ENCODE measurements at regions not wholly inside any gene's neighbourhood (a gene's known extent, or its start where the extent isn't known, plus 50 kb on each side); places are given as distances from the start of the nearest gene placed in this dataset.

DNA sequence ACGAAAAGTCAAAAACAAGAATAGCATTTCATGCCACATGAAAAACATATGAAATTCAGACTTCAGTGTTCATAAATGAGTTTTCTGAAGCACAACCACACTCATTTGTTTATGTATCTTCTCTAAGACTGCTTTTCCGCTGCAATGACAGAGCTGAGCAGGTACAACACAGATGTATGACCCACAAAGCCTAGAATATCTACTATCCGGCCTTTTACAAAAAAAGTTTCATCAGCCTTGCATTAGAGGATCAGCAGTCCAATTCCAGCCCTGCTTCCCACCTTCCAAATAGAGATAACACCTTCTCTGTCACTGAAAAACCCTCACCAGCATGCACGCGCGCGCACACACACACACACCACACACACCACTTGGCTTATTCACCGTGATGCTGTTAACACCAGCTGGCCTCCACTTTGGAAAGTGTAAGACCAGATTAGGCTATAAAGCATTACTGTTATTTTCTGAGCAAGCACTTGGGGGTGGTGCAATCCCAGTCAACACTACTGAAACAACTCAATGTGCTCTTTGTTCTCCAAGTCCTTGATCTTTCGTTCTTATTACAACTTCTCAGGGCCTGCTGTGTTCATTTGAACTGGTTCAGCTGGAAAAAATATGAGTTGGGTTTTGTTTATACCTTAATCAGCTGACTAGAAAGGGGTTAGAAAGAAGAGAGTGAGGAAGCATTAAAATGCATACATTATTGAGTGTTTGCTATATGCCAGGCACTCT, 90.0 kb downstream of the GLUL start:
- H3K27ac ChIP-seq (ENCODE audit: low read length in 2 of 2) = no peak overlapping the region
- DNase-seq (no peak), ATAC-seq (ENCODE audit: low read depth) (no peak)
- H3K4me3 Mint-ChIP-seq = no peak overlapping the region
- no peak overlapping the region for H2AFZ ChIP-seq (ENCODE audit: insufficient read depth, low read depth, low read length, poor library complexity, severe bottlenecking)
- H3K27me3 Mint-ChIP-seq = peaks cover 11% of the 10 kb centered on the region
- H3K9me3 Mint-ChIP-seq (ENCODE audit: insufficient read depth) = peaks cover 4% of the 10 kb centered on the region
- no peaks in the 10 kb centered on the region for H3K36me3 ChIP-seq (replicated peaks in 1 of 2; ENCODE audit: control extremely low read depth in 1 of 2, control insufficient read depth in 1 of 2, extremely low read depth in 1 of 2, insufficient read depth in 2 of 2, low read length in 1 of 2)
- no peaks in the 10 kb centered on the region for H3K4me1 Mint-ChIP-seq
- H3K4me2 ChIP-seq (replicated peaks; ENCODE audit: low read depth, low read length, poor library complexity, severe bottlenecking) = no peak overlapping the region
- H3K9me3 ChIP-seq (ENCODE audit: control extremely low read depth in 1 of 3, control insufficient read depth in 2 of 3, insufficient read depth in 1 of 3, low read length in 2 of 3) = peaks cover 0 to 3% (median 0%) of the 10 kb centered on the region in 3 donors
- no peak overlapping the region for H3K27ac Mint-ChIP-seq
- ChIA-PET CTCF (interaction anchor here (1.9 kb wide), 1 partner anchor 95 kb away, joined by 5 read pairs; no protein-coding TSS in a partner anchor), POLR2A (no interaction called here)
- H4K20me1 ChIP-seq (ENCODE audit: control insufficient read depth, insufficient read depth, low read length, poor library complexity, severe bottlenecking) = no peaks in the 10 kb centered on the region
- no peak overlapping the region for H3K9ac ChIP-seq (ENCODE audit: low read length)
- no peaks in the 10 kb centered on the region for H3K4me1 ChIP-seq (ENCODE audit: control insufficient read depth in 2 of 2, insufficient read depth in 2 of 2, low read length in 2 of 2)
- H3K27me3 ChIP-seq (replicated peaks in 1 of 4; ENCODE audit: control extremely low read depth in 1 of 4, control insufficient read depth in 3 of 4, insufficient read depth in 4 of 4, low read length in 3 of 4) = no peaks in the 10 kb centered on the region
- no peak for TF ChIP-seq EZH2 (IDR thresholded peaks at IDR 0.05; ENCODE audit: borderline replicate concordance, insufficient read depth, low read depth, low read length, poor library complexity, severe bottlenecking)
- TF ChIP-seq, protein P1, sequence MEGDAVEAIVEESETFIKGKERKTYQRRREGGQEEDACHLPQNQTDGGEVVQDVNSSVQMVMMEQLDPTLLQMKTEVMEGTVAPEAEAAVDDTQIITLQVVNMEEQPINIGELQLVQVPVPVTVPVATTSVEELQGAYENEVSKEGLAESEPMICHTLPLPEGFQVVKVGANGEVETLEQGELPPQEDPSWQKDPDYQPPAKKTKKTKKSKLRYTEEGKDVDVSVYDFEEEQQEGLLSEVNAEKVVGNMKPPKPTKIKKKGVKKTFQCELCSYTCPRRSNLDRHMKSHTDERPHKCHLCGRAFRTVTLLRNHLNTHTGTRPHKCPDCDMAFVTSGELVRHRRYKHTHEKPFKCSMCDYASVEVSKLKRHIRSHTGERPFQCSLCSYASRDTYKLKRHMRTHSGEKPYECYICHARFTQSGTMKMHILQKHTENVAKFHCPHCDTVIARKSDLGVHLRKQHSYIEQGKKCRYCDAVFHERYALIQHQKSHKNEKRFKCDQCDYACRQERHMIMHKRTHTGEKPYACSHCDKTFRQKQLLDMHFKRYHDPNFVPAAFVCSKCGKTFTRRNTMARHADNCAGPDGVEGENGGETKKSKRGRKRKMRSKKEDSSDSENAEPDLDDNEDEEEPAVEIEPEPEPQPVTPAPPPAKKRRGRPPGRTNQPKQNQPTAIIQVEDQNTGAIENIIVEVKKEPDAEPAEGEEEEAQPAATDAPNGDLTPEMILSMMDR (IDR thresholded peaks at IDR 0.05) = no peak
- 79% methylated on average over 3 of the region's 9 CpGs for WGBS (ENCODE audit: insufficient coverage)
- no peak overlapping the region for H3K4me3 ChIP-seq (ENCODE audit: control extremely low read depth in 1 of 5, extremely low read depth in 1 of 5, insufficient read depth in 1 of 5, low read depth in 2 of 5, low read length in 4 of 5)
- no peaks in the 10 kb centered on the region for H3K79me2 ChIP-seq (ENCODE audit: control insufficient read depth, insufficient read depth, low read length)
- intact Hi-C loops (cut with micrococcal nuclease) = no loop called here

DNA sequence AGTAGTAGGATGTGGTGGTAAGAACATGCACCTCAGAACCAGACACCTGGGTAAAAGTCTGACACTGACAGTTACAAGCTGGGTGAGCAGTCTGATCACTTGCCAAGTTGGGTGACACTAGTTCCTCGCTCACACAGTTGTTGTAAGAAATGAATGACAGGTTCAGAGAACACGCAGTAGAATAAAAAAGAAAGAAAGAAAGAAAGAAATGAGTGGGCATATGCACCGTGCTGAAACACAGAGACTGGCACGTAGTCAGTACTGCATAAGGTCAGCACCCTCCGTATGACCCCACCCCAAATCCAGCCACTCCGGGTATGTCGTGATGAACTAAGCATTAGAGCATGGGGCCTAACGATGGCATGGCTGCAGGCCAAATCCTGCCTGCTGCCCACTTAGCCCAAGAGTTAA, 90.6 kb downstream of the GLUL start:
- Mint-ChIP-seq H3K4me3 (no peak overlapping the region), H3K27ac (no peak overlapping the region), H3K4me1 (no peaks in the 10 kb centered on the region), H3K27me3 (peaks cover 11% of the 10 kb centered on the region), H3K9me3 (ENCODE audit: insufficient read depth) (peaks cover 4% of the 10 kb centered on the region)
- no peak overlapping the region for H3K4me2 ChIP-seq (replicated peaks; ENCODE audit: low read depth, low read length, poor library complexity, severe bottlenecking)
- H3K27ac ChIP-seq (ENCODE audit: low read length in 2 of 2) = no peak overlapping the region
- H3K4me1 ChIP-seq (ENCODE audit: control insufficient read depth in 2 of 2, insufficient read depth in 2 of 2, low read length in 2 of 2) = no peaks in the 10 kb centered on the region
- DNase-seq = no peak
- no peak overlapping the region for H3K9ac ChIP-seq (ENCODE audit: low read length)
- H3K4me3 ChIP-seq (ENCODE audit: control extremely low read depth in 1 of 5, extremely low read depth in 1 of 5, insufficient read depth in 1 of 5, low read depth in 2 of 5, low read length in 4 of 5) = no peak overlapping the region
- WGBS (ENCODE audit: insufficient coverage) = 64% methylated on average over 6 of the region's 8 CpGs
- intact Hi-C loops (cut with micrococcal nuclease) = no loop called here
- ChIA-PET POLR2A (no interaction called here), CTCF (interaction anchor here (1.9 kb wide), 1 partner anchor 96 kb away, joined by 5 read pairs; no protein-coding TSS in a partner anchor)
- no peaks in the 10 kb centered on the region for H3K27me3 ChIP-seq (replicated peaks in 1 of 4; ENCODE audit: control extremely low read depth in 1 of 4, control insufficient read depth in 3 of 4, insufficient read depth in 4 of 4, low read length in 3 of 4)
- H2AFZ ChIP-seq (ENCODE audit: insufficient read depth, low read depth, low read length, poor library complexity, severe bottlenecking) = no peak overlapping the region
- no peak for TF ChIP-seq EZH2 (IDR thresholded peaks at IDR 0.05; ENCODE audit: borderline replicate concordance, insufficient read depth, low read depth, low read length, poor library complexity, severe bottlenecking)
- TF ChIP-seq, protein P1 (IDR thresholded peaks at IDR 0.05) = no peak
- H3K9me3 ChIP-seq (ENCODE audit: control extremely low read depth in 1 of 3, control insufficient read depth in 2 of 3, insufficient read depth in 1 of 3, low read length in 2 of 3) = peaks cover 0 to 3% (median 0%) of the 10 kb centered on the region in 3 donors
- H4K20me1 ChIP-seq (ENCODE audit: control insufficient read depth, insufficient read depth, low read length, poor library complexity, severe bottlenecking) = no peaks in the 10 kb centered on the region
- H3K79me2 ChIP-seq (ENCODE audit: control insufficient read depth, insufficient read depth, low read length) = no peaks in the 10 kb centered on the region
- H3K36me3 ChIP-seq (replicated peaks in 1 of 2; ENCODE audit: control extremely low read depth in 1 of 2, control insufficient read depth in 1 of 2, extremely low read depth in 1 of 2, insufficient read depth in 2 of 2, low read length in 1 of 2) = no peaks in the 10 kb centered on the region
- ATAC-seq (ENCODE audit: low read depth) = no peak

Data from B cell (primary cell).